HEK293 (cell line): ENCODE measurements at regions not wholly inside any gene's neighbourhood (a gene's known extent, or its start where the extent isn't known, plus 50 kb on each side); places are given as distances from the start of the nearest gene placed in this dataset.
"Not testable (repeated sequence)": the region's sequence is repeated elsewhere in the genome, so short reads cannot be mapped to it uniquely, and the experiment has no call there.

ENCODE experiments used
- ATF2 ChIP-seq: fragments of 450-650 bp; formaldehyde crosslinking; IDR thresholded peaks from 2 replicates; pipeline ENCODE4 v1.5.1; 2016; ENCODE audit warnings: missing biosample characterization, missing genetic modification characterization, low read depth
- MYNN ChIP-seq: fragments of 450-650 bp; formaldehyde crosslinking; IDR thresholded peaks from 2 replicates; pipeline ENCODE4 v1.5.1; 2016; ENCODE audit warnings: missing biosample characterization, missing genetic modification characterization, borderline replicate concordance
- PBX3 ChIP-seq: sonication (generic); formaldehyde crosslinking; IDR thresholded peaks from 2 replicates; pipeline ENCODE4 v1.8.1; 2022; ENCODE audit warnings: mild to moderate bottlenecking, moderate library complexity, missing genetic modification reagents
- ZBTB20 ChIP-seq: fragments of 450-650 bp; formaldehyde crosslinking; IDR thresholded peaks from 2 replicates; pipeline ENCODE4 v1.5.1; 2016; ENCODE audit warnings: missing biosample characterization, missing genetic modification characterization
- ZNF585B ChIP-seq: fragments of 450-650 bp; formaldehyde crosslinking; IDR thresholded peaks from 2 replicates; pipeline ENCODE4 v1.5.1; 2016; ENCODE audit warnings: missing biosample characterization, missing genetic modification characterization

GRCh38 chr20:48516196-48516595 is 311.6 kb downstream of the PREX1 start:
- TF ChIP-seq ZBTB20 (tag by site-specific recombination); ZNF585B (tag by site-specific recombination); ATF2 (tag by site-specific recombination); PBX3; MYNN (tag by site-specific recombination): not testable (repeated sequence)
